Peyer's patch (tissue), 4 donors: ENCODE measurements at regions not wholly inside any gene's neighbourhood (a gene's known extent, or its start where the extent isn't known, plus 50 kb on each side); places are given as distances from the start of the nearest gene placed in this dataset.

Experiments used
- DNase-seq, 3 donors: peaks; one replicate each; pipeline ENCODE4 v3.0.0-alpha.2; 2017 to 2019
- H3K27ac ChIP-seq, 4 donors: fragments of 200-600 bp; sonication (generic); one replicate each; pipeline ENCODE4 v1.5.1; 2016 to 2019
- H3K27me3 ChIP-seq, 2 donors: fragments of 200-600 bp; sonication (generic); one replicate each; pipeline ENCODE4 v1.5.1; 2019
- H3K36me3 ChIP-seq, 3 donors: fragments of 200-600 bp; sonication (generic); one replicate each; pipeline ENCODE4 v1.5.1; 2016 to 2019
- H3K4me1 ChIP-seq, 4 donors: fragments of 200-600 bp; sonication (generic); one replicate each; pipeline ENCODE4 v1.5.1; 2016 to 2019
- H3K4me3 ChIP-seq, 4 donors: fragments of 200-600 bp; sonication (generic); 1 replicate in 3 of 4; 2 replicates in 1 of 4; pipeline ENCODE4 v1.5.1; 2016 to 2019; ENCODE audit warnings: mild to moderate bottlenecking in 1 of 4
- H3K9me3 ChIP-seq, 4 donors: fragments of 200-600 bp; sonication (generic); one replicate each; pipeline ENCODE4 v1.5.1; 2016 to 2019; ENCODE audit warnings: mild to moderate bottlenecking in 1 of 4
- CTCF ChIP-seq, 6 experiments: fragments of 450-650 bp in 4 of 6; fragments of 200-600 bp in 2 of 6; sonication (generic) in 1 of 6; IDR thresholded peaks; one replicate each; pipeline ENCODE4 v1.5.1; 2017 to 2019; ENCODE audit warnings: antibody characterized with exemption in 6 of 6, mild to moderate bottlenecking in 3 of 6, moderate library complexity in 1 of 6
- POLR2A ChIP-seq, 2 donors: fragments of 450-650 bp; IDR thresholded peaks; one replicate each; pipeline ENCODE4 v1.5.1; 2017; ENCODE audit warnings: antibody characterized with exemption in 2 of 2, mild to moderate bottlenecking in 2 of 2, moderate library complexity in 2 of 2

DNA sequence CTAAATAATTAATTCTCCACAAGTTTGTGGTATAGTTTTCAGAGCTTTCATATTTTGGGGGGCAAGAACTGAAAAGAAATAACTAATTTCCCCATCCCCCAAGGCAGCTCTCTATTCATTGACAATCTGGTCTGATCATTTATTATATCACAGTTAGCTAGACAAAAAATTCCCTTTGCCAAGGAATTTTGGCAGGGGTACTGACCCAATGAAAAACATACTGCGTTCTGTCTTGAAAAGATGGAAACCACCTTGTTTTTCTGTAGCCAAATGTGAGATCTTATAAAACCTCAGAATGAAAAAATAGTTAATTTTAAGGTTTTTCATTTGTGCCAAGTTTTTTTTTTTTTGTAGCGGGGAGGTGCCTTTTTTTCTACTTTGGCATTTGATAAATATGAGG lies 1008.9 kb downstream of the EFNA5 start:
- no peak overlapping the region for H3K4me3 ChIP-seq
- H3K9me3 ChIP-seq = no peaks in the 10 kb centered on the region
- TF ChIP-seq POLR2A (IDR thresholded peaks at IDR 0.05) = no peak
- TF ChIP-seq CTCF (IDR thresholded peaks at IDR 0.05) = no peak
- H3K4me1 ChIP-seq = no peaks in the 10 kb centered on the region
- no peaks in the 10 kb centered on the region for H3K36me3 ChIP-seq
- no peak overlapping the region for H3K27ac ChIP-seq
- DNase-seq = no peak
- H3K27me3 ChIP-seq = no peaks in the 10 kb centered on the region

- TF ChIP-seq CTCF (IDR thresholded peaks at IDR 0.05) (no peak), POLR2A (IDR thresholded peaks at IDR 0.05) (no peak)
- Histone ChIP-seq H3K4me3 (no peak overlapping the region), H3K27me3 (no peaks in the 10 kb centered on the region), H3K9me3 (no peaks in the 10 kb centered on the region), H3K27ac (no peak overlapping the region), H3K4me1 (no peaks in the 10 kb centered on the region), H3K36me3 (no peaks in the 10 kb centered on the region)
- no peak for DNase-seq
Observed at GRCh38 chr5:106660681-106661080, 1010.1 kb downstream of the EFNA5 start.

DNA sequence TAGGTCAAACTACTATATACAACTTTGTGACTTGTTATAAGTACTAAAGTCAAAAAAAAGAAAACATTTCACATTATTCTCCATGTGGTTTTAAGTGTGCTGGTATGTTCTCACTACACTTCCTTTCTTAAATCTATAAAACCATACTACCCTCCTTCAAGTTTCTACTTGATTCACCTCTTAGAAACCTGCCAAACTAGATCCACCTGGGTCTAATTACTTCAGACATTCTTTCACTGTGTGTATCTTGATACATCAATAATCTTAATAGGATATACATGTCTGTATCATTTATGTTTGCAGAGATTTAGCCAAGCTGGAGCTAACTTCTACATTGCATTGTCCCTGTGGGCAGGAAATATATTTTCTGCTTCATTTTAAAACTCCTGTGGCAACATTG lies 1012.6 kb downstream of the EFNA5 start:
- H3K27me3 ChIP-seq = no peaks in the 10 kb centered on the region
- no peak overlapping the region for H3K4me3 ChIP-seq
- no peak overlapping the region for H3K27ac ChIP-seq
- no peaks in the 10 kb centered on the region for H3K4me1 ChIP-seq
- no peak for DNase-seq
- no peaks in the 10 kb centered on the region for H3K9me3 ChIP-seq
- TF ChIP-seq CTCF (IDR thresholded peaks at IDR 0.05) = no peak
- no peak for TF ChIP-seq POLR2A (IDR thresholded peaks at IDR 0.05)
- no peaks in the 10 kb centered on the region for H3K36me3 ChIP-seq

DNA sequence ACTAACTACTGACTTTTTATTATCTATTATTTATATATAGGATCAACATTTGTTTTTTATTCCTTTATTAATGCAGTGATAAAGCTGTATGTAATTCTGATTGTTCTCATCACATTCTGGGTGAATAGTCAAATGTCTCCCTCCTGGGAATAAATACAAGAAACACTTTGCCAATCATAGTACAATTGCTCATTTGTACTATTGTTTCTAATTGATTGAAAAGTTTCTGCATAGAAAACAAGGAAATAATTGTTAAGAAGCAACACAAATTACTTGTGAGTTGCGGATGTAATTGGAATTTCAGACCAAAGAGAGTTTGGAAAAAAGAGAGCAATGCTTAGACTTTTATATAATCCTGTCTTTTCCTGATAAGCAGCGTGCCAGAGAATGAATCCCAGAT lies 1013.9 kb downstream of the EFNA5 start:
- DNase-seq = no peak
- H3K27ac ChIP-seq = no peak overlapping the region
- H3K4me3 ChIP-seq = no peak overlapping the region
- H3K36me3 ChIP-seq = no peaks in the 10 kb centered on the region
- no peaks in the 10 kb centered on the region for H3K27me3 ChIP-seq
- H3K4me1 ChIP-seq = no peaks in the 10 kb centered on the region
- H3K9me3 ChIP-seq = no peaks in the 10 kb centered on the region
- TF ChIP-seq CTCF (IDR thresholded peaks at IDR 0.05) = no peak
- TF ChIP-seq POLR2A (IDR thresholded peaks at IDR 0.05) = no peak

- no peak for DNase-seq
- Histone ChIP-seq H3K4me1 (no peaks in the 10 kb centered on the region), H3K9me3 (no peaks in the 10 kb centered on the region), H3K27ac (no peak overlapping the region), H3K27me3 (no peaks in the 10 kb centered on the region), H3K4me3 (no peak overlapping the region), H3K36me3 (no peaks in the 10 kb centered on the region)
- no peak for TF ChIP-seq POLR2A (IDR thresholded peaks at IDR 0.05)
- no peak for TF ChIP-seq CTCF (IDR thresholded peaks at IDR 0.05)
Observed at GRCh38 chr5:106649031-106649430, 1021.7 kb downstream of the EFNA5 start.

DNA sequence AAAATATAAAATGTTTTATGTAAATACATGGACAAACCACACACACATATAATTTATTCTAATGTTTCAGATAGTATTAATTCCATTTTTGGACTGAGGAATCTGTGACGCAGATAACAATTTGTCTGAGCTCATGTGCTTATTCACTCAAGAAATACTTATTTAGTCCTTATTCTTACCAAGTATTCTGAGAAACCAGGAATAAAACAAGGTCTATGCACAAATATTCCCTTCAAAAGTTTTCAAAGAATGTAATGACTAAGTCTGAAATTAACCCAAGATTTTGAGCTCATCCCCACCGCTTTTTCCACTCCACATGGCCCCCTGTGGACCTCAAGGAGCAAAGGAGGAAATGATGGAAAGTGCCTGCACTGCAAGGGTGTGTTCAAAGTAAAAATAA lies 1022.3 kb downstream of the EFNA5 start:
- Histone ChIP-seq H3K36me3 (no peaks in the 10 kb centered on the region), H3K9me3 (no peaks in the 10 kb centered on the region), H3K4me3 (no peak overlapping the region), H3K27ac (no peak overlapping the region), H3K4me1 (no peaks in the 10 kb centered on the region), H3K27me3 (no peaks in the 10 kb centered on the region)
- DNase-seq = no peak
- TF ChIP-seq CTCF (IDR thresholded peaks at IDR 0.05) (no peak), POLR2A (IDR thresholded peaks at IDR 0.05) (no peak)
